ENCODE measurements at regions not wholly inside any gene's neighbourhood (a gene's known extent, or its start where the extent isn't known, plus 50 kb on each side); places are given as distances from the start of the nearest gene placed in this dataset.
"Not testable (repeated sequence)": the region's sequence is repeated elsewhere in the genome, so short reads cannot be mapped to it uniquely, and the experiment has no call there.

DNA sequence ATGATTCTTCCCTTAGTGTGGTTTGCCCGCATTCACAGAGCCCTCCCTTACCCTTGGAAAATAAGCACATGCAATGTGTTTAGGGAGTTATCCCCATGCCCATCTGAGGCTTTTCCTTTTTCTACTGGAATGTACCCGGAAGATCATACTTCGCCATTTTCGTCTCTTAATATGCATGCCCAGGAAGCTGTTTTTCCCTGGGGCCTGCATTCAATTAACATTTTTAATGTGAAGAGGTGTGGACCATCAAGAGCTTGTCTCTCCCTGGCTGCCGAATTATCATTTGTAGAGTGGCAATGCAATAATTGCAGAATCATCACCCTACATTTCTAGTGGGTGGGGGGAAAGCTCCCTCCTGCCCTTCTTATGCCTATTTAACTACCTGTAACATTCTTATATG, 976.3 kb downstream of the DIPK2A start:
- TF ChIP-seq ZFX (IDR thresholded peaks at IDR 0.05; ENCODE audit: borderline replicate concordance): no peak
- TF ChIP-seq, protein P1, sequence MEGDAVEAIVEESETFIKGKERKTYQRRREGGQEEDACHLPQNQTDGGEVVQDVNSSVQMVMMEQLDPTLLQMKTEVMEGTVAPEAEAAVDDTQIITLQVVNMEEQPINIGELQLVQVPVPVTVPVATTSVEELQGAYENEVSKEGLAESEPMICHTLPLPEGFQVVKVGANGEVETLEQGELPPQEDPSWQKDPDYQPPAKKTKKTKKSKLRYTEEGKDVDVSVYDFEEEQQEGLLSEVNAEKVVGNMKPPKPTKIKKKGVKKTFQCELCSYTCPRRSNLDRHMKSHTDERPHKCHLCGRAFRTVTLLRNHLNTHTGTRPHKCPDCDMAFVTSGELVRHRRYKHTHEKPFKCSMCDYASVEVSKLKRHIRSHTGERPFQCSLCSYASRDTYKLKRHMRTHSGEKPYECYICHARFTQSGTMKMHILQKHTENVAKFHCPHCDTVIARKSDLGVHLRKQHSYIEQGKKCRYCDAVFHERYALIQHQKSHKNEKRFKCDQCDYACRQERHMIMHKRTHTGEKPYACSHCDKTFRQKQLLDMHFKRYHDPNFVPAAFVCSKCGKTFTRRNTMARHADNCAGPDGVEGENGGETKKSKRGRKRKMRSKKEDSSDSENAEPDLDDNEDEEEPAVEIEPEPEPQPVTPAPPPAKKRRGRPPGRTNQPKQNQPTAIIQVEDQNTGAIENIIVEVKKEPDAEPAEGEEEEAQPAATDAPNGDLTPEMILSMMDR (IDR thresholded peaks at IDR 0.05): no peak
- H3K27ac ChIP-seq: no peak overlapping the region

DNA sequence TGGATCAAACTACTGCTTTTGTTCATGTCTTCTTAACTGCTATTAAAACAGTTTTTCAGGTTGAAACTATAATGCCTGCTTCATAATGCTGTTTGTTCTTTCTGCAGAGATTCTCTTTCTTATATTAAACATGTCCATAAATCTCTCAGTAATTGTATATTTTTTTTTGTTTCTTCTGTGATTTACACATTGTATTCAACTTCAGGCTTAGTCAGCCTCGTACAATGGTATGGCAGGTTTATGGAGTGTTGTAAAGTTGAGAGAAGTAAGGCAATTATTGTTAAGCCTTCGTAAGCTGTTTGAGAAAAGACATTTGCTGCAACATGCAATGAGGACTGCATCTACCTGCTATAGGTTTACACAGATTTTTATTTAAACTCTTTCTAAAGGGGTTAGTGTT, 977.1 kb downstream of the DIPK2A start:
- H3K27ac ChIP-seq: no peak overlapping the region
- TF ChIP-seq ZFX (IDR thresholded peaks at IDR 0.05; ENCODE audit: borderline replicate concordance): no peak
- TF ChIP-seq, protein P1 (IDR thresholded peaks at IDR 0.05): no peak

DNA sequence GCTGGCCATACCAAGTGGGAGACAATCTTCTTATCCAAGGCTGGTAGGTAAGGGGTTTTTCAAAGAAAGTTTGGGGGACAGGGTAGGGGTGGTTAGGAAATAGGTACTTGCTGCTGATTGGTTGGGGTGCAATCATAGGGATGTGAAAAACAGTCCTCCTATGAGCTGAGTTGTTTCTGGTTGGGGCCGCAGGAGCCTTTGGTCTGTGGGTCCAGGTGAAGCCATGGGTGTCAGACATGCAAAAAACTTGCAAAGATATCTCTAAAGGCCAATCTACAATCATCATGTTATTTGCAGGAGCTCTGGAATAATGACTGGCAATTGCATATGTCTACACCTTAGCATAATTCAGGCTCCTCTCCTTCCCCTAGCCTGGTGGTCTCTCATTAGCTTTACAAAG, 982.3 kb downstream of the DIPK2A start:
- no peak overlapping the region for H3K27ac ChIP-seq
- TF ChIP-seq, protein P1 (IDR thresholded peaks at IDR 0.05): no peak
- TF ChIP-seq ZFX (IDR thresholded peaks at IDR 0.05; ENCODE audit: borderline replicate concordance): no peak

DNA sequence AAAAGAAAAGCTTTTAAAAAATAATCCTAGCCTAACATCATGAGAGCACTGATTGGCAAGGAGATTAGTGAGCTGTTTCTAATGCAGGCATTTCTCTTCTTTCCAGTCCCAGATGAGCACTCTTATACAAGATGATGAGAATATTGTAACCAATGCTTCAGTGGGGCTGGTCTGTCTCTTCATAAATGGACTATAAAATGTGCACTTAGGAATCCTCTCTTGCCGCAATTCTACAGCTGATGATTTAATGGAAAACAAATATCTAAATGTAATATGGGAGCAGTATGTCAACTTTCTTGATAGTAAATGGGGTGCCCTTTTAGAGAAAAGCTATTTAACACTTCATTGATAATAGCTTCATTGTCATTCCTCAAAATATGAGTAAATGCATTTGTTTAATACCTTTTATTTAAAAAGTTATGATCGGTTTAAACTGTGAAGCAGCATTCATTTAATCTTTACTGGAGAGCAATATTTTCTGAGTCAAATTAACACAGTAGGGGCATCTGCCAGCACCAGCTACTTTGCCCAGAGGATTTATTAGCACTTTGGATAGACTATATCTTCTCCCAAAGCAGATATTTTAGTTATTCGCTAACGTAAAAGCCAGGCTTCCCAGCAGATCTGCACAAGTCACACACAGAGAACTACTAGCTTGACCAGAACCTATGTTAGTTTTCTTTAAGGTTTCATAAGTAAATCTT, 985.9 kb downstream of the DIPK2A start:
- TF ChIP-seq ZFX (IDR thresholded peaks at IDR 0.05; ENCODE audit: borderline replicate concordance): no peak
- TF ChIP-seq, protein P1 (IDR thresholded peaks at IDR 0.05): no peak
- H3K27ac ChIP-seq: no peak overlapping the region

DNA sequence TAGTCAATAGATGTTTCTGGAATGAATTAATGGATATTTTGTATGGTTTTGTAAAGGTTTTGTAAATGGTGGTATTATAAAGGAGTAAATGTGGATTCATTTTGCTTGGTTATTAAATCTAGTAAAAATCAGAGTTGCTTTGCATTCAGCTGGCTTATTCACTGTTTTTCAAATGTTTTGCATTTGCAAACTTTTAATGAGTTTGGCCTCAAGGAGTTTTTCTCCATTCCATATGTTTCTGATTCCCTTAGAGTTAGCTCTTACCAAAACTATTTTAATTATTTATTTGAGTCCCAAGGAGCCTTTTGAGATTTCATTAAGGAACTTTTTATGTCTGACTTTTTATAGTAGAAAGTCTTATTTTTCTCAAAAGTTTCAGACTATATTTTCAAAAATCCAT, 992.2 kb downstream of the DIPK2A start:
- TF ChIP-seq, protein P1 (IDR thresholded peaks at IDR 0.05): no peak
- no peak for TF ChIP-seq ZFX (IDR thresholded peaks at IDR 0.05; ENCODE audit: borderline replicate concordance)
- H3K27ac ChIP-seq: no peak overlapping the region

DNA sequence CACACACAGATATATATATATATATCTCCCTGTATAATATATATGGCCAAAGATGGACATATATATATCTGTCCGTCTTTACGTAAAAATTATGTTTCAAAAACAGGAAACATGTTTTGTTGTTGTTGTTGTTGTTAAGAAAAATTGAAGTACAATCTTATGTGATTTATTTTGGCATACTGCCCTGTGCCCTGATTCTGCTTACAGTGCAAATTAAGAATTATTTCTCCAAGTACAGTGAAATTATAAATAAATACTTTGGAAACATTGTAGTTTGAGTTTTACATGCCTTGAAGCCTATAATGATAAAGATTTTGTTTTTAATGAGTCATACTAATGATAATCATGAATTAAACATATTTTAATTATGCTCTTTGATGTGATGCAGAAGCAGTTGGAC, 994.9 kb downstream of the DIPK2A start:
- TF ChIP-seq ZFX (IDR thresholded peaks at IDR 0.05; ENCODE audit: borderline replicate concordance): no peak
- TF ChIP-seq, protein P1 (IDR thresholded peaks at IDR 0.05): no peak
- no peak overlapping the region for H3K27ac ChIP-seq

DNA sequence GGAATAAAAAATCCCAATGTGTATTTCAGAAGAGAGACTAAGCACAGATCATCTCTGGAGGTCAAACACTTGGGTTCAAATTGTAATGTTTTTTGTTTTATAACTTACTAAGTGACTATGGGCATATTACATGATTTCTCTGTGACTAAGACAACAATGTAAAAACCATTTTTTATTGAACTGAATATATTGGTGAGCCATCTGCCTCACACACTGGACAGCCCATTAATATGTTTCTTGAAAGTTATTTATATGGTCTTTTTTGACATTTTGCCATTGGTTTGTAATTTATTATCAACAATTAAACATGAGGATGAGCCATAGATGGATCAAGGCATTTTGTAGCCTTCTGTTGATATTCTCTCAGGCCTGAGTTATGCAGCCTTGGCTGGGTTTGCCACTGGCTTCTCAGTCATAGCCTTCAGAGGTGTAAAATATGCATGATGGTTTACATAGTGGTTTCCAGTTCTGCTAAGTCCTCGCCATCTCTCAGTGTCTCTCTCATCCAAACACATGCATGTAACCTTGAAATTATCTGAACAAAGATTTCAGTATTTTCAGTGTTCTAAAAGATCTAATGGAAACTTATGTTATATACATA, 997.2 kb downstream of the DIPK2A start:
- H3K27ac ChIP-seq: no peak overlapping the region
- TF ChIP-seq, protein P1 (IDR thresholded peaks at IDR 0.05): no peak
- TF ChIP-seq ZFX (IDR thresholded peaks at IDR 0.05; ENCODE audit: borderline replicate concordance): no peak

DNA sequence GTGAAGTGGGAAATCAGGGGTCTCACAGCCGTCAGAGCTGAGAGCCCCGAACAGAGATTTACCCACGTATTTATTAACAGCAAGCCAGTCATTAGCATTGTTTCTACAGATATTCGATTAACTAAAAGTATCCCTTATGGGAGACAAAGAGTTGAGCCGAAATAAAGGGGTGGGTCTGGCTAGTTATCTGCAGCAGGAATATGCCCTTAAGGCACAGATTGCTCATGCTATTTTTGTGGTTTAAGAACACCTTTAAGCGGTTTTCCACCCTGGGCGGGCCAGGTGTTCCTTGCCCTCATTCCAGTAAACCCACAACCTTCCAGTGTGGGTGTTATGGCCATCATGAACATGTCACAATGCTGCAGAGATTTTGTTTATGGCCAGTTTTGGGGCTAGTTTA, 1012.9 kb downstream of the DIPK2A start:
- H3K27ac ChIP-seq: not testable (repeated sequence)

Measured in 22Rv1 (cell line).